ENCODE measurements at regions not wholly inside any gene's neighbourhood (a gene's known extent, or its start where the extent isn't known, plus 50 kb on each side); places are given as distances from the start of the nearest gene placed in this dataset.

- TF ChIP-seq CTCF (IDR thresholded peaks at IDR 0.05) = no peak
- TF ChIP-seq POLR2A (IDR thresholded peaks at IDR 0.05) = no peak
Observed at GRCh38 chr16:86753399-86753798, 175.1 kb downstream of the FOXL1 start.

Measured in ovary (tissue), 3 donors.